Spinal cord (tissue), 9 donors: ENCODE measurements at regions not wholly inside any gene's neighbourhood (a gene's known extent, or its start where the extent isn't known, plus 50 kb on each side); places are given as distances from the start of the nearest gene placed in this dataset.
"Not testable (repeated sequence)": the region's sequence is repeated elsewhere in the genome, so short reads cannot be mapped to it uniquely, and the experiment has no call there.

ENCODE experiments used
- DNase-seq, 6 donors: peaks; one replicate each; pipeline versions ENCODE4 v3.0.0 to v3.0.0-alpha.2; 2013 to 2015; ENCODE audit warnings: low spot score in 6 of 6, low read depth in 4 of 6
- H3K27ac ChIP-seq: one replicate; pipeline ENCODE4 v1.5.1; 2013; ENCODE audit warnings: low read depth, low read length, control low read depth
- H3K27me3 ChIP-seq: one replicate; pipeline ENCODE4 v1.6.1; 2013; ENCODE audit warnings: low read length; ENCODE audit not compliant: control insufficient read depth, insufficient read depth
- H3K36me3 ChIP-seq: one replicate; pipeline ENCODE4 v1.6.1; 2013; ENCODE audit warnings: low read length; ENCODE audit not compliant: control insufficient read depth, insufficient read depth
- H3K4me1 ChIP-seq: one replicate; pipeline ENCODE4 v1.6.1; 2013; ENCODE audit warnings: low read length; ENCODE audit not compliant: control insufficient read depth, insufficient read depth
- H3K4me3 ChIP-seq: one replicate; pipeline ENCODE4 v1.5.1; 2013; ENCODE audit warnings: low read depth, low read length, control low read depth
- H3K9me3 ChIP-seq: one replicate; pipeline ENCODE4 v1.6.1; 2013; ENCODE audit warnings: low read length; ENCODE audit not compliant: control insufficient read depth, insufficient read depth
- WGBS: methylation state at CpG from one replicate; pipeline ENCODE4 v1.1.5; 2013; ENCODE audit warnings: missing lambda C conversion rate; ENCODE audit not compliant: insufficient coverage; 5-methylcytosine and 5-hydroxymethylcytosine counted together
- donor health status: healthy.

GRCh38 chr2:154576699-154577098 is 121.8 kb upstream of the KCNJ3 start:
- not testable (repeated sequence) for H3K9me3 ChIP-seq, H3K27me3 ChIP-seq, H3K4me1 ChIP-seq, H3K36me3 ChIP-seq, H3K27ac ChIP-seq, DNase-seq, H3K4me3 ChIP-seq
- 97% methylated on average over 7 of the region's 13 CpGs for WGBS

DNA sequence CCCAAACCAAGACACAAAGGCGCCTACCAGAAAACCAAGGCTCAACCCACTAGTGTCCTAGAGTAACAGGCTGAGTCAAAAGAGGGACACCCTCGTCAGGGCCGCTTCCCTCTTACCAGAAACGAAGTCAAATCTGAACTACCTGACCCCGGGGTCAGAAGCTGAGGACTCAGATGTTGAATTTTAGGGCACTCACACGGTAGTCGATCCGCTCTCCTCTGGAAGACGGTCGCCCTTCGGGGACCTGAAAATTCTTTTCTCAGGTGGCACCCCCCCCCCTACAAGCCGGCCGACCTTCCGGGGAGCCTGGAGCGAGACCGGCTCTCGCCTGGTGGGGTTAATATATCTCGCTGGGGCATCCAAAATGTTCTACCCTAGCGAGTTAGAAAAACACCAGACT is 121.1 kb upstream of the KCNJ3 start:
- DNase-seq, result no peak
- no peak overlapping the region for H3K27ac ChIP-seq
- H3K36me3 ChIP-seq, result no peaks in the 10 kb centered on the region
- no peaks in the 10 kb centered on the region for H3K4me1 ChIP-seq
- no peaks in the 10 kb centered on the region for H3K9me3 ChIP-seq
- WGBS, result 97% methylated on average over 16 of the region's 19 CpGs
- no peaks in the 10 kb centered on the region for H3K27me3 ChIP-seq
- no peak overlapping the region for H3K4me3 ChIP-seq

DNA sequence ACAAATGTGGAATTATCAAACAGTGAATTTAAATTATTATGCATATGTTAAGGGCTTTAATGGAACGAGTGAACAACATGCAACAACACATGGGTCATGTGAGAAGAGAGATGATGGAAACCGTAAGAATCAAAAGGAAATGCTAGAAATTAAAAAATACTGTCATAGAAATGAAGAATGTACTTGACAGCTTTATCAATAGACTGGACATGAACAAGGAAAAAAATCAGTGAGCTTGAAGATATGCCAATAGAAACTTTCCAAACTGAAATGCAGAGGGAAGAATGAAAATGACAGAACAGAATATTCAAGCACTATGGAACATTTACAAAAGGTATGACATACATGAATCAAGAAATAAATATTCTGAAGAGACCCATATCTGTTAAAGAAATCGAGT is 117.7 kb upstream of the KCNJ3 start:
- H3K4me3 ChIP-seq, result no peak overlapping the region
- H3K36me3 ChIP-seq, result no peaks in the 10 kb centered on the region
- WGBS, result no CpG with 5 or more reads among the region's 3 CpGs

GRCh38 chr2:154582694-154583093 is 115.8 kb upstream of the KCNJ3 start:
- H3K36me3 ChIP-seq, H3K4me1 ChIP-seq, H3K27ac ChIP-seq, H3K27me3 ChIP-seq, H3K4me3 ChIP-seq, H3K9me3 ChIP-seq, DNase-seq: not testable (repeated sequence)
- 78% methylated on average over 4 of the region's 6 CpGs for WGBS

More for the DNA sequence above, 117.7 kb upstream of the KCNJ3 start:
- Histone ChIP-seq H3K27me3 (no peaks in the 10 kb centered on the region), H3K27ac (no peak overlapping the region), H3K9me3 (no peaks in the 10 kb centered on the region), H3K4me1 (no peaks in the 10 kb centered on the region)
- no peak for DNase-seq

- H3K36me3 ChIP-seq, H3K4me1 ChIP-seq, H3K9me3 ChIP-seq, H3K4me3 ChIP-seq, DNase-seq, H3K27ac ChIP-seq, H3K27me3 ChIP-seq: not testable (repeated sequence)
- no CpG with 5 or more reads among the region's 8 CpGs for WGBS
Observed at GRCh38 chr2:154583274-154583673, 115.2 kb upstream of the KCNJ3 start.

GRCh38 chr2:154587739-154588138 is 110.8 kb upstream of the KCNJ3 start:
- 67% methylated on average over 1 of the region's 1 CpG for WGBS
- Histone ChIP-seq H3K4me1 (no peaks in the 10 kb centered on the region), H3K4me3 (no peak overlapping the region), H3K27ac (no peak overlapping the region), H3K36me3 (no peaks in the 10 kb centered on the region), H3K9me3 (no peaks in the 10 kb centered on the region), H3K27me3 (no peaks in the 10 kb centered on the region)
- no peak for DNase-seq

DNA sequence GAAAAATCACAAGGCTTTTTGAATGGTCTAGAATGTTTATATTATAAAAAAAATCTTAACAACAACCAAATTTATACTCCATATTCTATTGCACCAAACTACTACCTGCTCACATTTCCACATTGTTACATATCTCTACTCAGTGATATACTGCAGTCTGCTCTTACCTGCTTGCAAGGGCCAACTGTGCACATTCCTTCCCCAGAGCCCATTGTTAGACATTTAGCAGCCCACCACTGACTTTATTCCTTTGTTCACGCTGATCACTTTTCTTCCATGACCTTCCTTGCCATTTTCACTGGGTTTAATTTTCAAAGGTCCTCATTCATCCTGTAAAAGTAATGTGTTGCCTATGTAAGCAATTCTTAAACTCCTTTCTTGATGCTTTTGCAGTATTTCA is 109.7 kb upstream of the KCNJ3 start:
- no CpG with 5 or more reads among the region's 1 CpG for WGBS
- DNase-seq, result no peak
- H3K4me1 ChIP-seq, result no peaks in the 10 kb centered on the region
- no peak overlapping the region for H3K27ac ChIP-seq
- no peaks in the 10 kb centered on the region for H3K36me3 ChIP-seq
- no peaks in the 10 kb centered on the region for H3K27me3 ChIP-seq
- no peaks in the 10 kb centered on the region for H3K9me3 ChIP-seq
- H3K4me3 ChIP-seq, result no peak overlapping the region

- H3K27me3 ChIP-seq, result no peaks in the 10 kb centered on the region
- no peaks in the 10 kb centered on the region for H3K4me1 ChIP-seq
Observed at GRCh38 chr2:154589514-154589913, 109.0 kb upstream of the KCNJ3 start.

DNA sequence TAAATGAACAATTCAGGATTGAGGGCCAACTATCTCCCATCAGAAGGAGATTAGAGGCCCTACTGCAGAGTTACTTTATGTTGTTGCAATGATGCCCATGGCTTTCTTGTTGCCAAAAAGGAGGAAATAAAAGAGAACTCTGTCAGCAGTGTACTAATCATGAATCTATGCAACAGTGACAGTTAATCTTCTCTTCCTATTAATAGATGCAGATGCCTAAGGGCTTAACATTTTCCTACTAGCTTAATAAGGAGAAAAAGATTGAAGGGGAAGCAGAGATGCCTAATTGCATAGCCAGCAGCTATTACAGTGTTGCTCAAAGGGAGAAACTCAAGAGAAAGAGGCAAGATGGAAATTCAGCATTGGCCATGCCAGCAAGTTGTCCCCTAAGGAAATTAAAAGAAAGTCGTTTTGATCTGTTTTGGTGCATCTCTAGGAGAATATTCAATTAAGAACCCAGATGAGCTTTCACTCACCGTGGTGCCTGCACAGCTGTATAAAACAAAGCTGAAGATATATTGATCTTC is 107.1 kb upstream of the KCNJ3 start:
- no peaks in the 10 kb centered on the region for H3K9me3 ChIP-seq
- H3K27me3 ChIP-seq, result no peaks in the 10 kb centered on the region
- no peaks in the 10 kb centered on the region for H3K4me1 ChIP-seq
- no CpG with 5 or more reads among the region's 2 CpGs for WGBS
- H3K4me3 ChIP-seq, result no peak overlapping the region
- H3K36me3 ChIP-seq, result no peaks in the 10 kb centered on the region
- DNase-seq, result peak in 3 of 6 donors; percentile 2 to 78 (median 13)
- no peak overlapping the region for H3K27ac ChIP-seq

More at GRCh38 chr2:154589514-154589913, 109.0 kb upstream of the KCNJ3 start:
- Histone ChIP-seq H3K36me3 (no peaks in the 10 kb centered on the region), H3K9me3 (no peaks in the 10 kb centered on the region), H3K27ac (no peak overlapping the region), H3K4me3 (no peak overlapping the region)
- no peak for DNase-seq

GRCh38 chr2:154599189-154599588 is 99.3 kb upstream of the KCNJ3 start:
- no peaks in the 10 kb centered on the region for H3K27me3 ChIP-seq
- 100% methylated on average over 1 of the region's 3 CpGs for WGBS
- H3K9me3 ChIP-seq, result no peaks in the 10 kb centered on the region
- DNase-seq, result no peak
- no peaks in the 10 kb centered on the region for H3K36me3 ChIP-seq
- no peak overlapping the region for H3K4me3 ChIP-seq
- no peaks in the 10 kb centered on the region for H3K4me1 ChIP-seq
- no peak overlapping the region for H3K27ac ChIP-seq
